NCI-H82 treated with DMSO at 0.1 percent for 48 hours (cell line): ENCODE measurements at regions not wholly inside any gene's neighbourhood (a gene's known extent, or its start where the extent isn't known, plus 50 kb on each side); places are given as distances from the start of the nearest gene placed in this dataset.

Experiments
- DNase-seq: peaks from one replicate; lab custom pipeline; 2025; ENCODE audit not compliant: unreplicated experiment; lab: John Stamatoyannopoulos, UW

DNA sequence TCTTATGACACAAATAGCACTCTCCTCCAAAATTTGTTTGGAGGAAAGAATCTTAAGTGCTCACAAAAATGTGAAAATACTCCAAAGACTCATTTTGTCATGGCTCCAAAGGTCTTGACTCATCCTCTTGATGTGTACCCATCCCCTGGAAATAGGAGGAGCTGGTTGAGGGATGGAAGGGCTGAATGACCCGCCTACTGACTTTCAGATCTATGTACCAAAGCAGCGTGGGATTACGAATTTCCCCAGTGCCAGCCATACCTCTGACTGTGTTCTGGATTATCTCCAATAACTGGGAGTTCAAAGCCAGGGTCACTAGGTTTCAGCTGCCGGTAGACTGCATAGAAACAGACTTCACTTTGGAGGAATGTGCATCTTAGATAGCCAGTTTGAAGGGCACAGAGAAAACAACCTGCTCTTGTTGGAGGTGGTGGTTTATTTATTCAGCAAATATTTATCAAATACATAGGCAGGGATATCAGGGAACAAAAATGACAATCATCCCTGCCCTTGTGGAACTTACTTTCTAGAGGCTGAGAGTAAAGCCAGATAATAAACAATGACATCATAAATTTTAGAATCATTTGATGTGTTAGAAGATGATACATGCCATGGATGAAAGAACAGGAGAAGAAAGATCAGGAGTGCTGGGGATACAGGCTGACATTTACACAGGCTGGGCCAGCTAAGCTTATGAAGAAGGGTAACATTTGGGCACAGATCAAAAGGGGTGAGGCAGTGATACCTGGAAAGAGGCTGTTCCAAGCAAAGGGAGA lies 246.6 kb downstream of the TBXT start:
- no peak for DNase-seq

DNA sequence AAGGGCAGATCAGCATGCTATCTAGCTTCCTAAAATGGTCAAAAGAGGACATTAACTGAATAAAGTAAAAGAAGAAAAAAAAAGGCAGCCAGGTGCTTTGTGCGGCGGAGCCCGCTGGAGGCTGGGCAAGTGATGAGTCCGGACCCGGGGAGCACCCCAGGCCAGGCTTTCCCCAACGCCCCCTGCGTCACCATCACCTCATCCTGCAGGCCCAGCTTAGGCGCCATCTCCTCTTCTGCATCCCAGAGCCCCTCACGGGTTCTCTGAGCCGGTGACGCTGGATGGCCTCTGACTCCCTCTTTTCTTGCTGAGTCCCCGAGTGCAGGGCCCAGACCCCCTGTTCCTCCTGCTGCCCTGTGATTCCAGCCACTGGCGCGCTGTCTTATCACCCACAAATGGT lies 250.1 kb downstream of the TBXT start:
- no peak for DNase-seq

DNA sequence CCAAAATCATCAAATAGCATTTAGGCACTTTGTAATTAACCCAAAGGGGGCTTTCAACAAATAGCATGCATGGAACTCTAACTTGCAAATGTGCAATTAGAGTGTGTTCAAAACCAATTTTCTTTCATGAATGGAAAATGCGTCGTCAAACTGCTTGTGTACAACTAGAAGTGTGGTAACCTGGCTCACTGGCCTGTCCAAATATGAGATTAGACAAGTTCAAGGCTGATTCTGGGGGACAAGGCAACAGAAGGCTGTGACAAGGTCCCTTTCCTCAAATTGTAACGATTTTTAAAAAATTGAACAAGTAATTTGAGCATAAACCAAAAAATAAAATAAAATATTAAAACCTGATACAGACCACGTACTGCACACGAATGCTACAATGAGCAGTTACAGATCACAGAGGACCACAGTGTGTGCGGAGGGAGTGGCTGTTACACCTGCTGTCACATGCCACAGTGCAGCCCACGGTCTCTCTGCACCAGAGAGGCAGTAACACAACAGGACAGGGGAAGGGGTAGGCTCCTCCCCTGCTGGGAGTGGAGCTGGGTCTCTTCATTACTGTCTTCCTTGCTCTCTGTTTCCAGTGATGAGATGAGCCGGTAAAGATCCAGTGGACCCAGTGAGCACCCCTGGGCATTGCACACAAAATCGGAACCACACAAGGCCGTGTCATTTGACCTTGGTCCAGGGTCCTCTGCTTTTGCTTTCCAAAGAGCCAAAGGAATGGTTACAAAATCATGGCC lies 252.2 kb upstream of the PDE10A start:
- DNase-seq, result no peak

DNA sequence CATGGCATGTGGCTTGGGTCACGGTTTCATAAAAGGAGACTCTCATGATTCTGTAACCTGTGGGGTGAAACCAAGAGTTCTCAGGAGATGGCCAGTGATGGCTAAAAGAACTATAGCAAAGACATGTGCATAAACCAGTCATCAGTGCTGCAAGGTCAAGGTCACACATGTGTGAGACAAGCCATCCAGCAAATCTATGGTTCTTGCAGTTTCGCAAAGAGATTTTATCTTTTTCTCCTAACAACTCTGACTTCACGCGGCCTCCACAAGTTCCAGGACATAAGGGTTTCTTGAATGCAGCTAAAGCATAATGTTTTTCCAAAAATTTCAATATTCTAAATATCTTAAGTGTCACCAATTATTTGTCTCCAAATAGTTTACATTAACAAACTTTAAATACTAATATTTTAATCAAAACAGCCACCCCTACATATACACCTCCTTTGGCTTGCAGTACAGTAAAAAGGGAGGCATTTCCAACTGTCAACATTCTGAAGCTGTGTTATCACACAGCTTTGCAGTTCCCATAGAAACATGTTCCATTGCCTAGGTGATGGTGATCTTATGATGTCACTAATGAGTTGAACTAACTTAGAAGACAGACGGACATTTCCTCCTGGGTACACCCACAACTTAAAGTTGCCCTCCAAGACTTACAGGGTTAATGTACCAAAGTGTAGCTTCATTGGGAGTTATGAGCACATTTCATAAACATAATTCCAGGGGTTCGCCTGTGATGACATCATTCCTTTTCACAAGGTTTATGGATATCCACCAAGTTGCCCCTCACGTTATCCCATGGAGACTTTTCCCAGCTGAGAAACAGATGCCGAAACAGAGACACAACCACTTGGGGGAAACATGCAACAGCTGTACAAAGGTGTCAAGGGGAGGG lies 250.9 kb upstream of the PDE10A start:
- DNase-seq, result no peak

DNA sequence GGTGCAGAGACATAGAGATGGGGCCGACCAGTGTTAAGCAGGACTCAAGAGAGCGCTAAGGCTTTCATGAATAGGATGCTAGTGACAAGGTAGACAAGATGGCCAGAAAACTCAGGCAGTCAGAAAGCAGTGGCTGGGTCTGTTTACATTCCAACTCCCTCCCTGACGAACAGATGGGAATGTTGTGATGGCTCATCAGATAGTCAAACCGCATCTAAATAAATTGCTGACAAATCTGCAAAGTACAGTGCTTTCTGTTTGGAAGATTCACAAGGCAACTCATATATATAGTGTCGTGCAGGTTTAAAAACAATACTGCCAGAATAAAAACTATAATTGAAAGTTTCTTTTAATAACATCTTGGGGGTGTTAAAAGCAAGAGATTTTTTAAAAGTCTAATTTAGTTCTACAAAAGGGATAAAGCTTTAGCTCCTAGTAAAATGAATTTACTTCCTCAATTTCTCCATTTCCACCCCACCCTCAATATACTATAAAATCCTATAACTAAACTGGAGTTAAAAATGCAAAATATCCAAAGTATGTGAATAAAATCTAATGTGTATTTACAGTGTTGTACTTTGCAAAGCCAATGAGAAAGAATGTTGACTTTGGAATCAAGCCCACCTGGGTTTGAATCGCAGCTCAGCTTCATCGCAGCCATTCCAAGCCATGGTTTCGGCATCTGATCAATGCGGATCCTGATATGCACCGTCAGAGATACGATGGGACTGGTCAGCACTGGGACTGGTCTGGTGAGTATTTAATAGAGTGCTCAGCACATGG lies 247.3 kb upstream of the PDE10A start:
- no peak for DNase-seq

DNA sequence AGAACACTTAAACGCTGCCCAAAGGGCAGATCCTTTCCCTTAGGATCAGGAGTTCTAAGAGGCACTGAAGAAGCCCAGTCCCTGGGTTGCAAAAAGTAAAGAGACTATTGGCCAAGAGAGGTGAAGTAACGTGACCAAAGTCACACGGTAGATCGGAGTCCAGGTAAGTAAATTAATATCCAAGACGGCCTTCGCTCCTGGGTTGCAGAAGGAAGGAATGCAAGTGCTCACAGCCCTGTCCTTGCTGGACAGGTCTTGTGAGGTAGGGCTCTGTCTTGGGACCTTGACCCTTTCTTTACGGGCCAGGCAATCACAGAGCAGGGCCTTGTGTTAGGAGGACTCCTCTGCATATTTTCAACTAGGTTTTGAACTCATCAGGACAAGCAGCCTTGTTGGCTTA lies 243.7 kb upstream of the PDE10A start:
- DNase-seq, result no peak

DNA sequence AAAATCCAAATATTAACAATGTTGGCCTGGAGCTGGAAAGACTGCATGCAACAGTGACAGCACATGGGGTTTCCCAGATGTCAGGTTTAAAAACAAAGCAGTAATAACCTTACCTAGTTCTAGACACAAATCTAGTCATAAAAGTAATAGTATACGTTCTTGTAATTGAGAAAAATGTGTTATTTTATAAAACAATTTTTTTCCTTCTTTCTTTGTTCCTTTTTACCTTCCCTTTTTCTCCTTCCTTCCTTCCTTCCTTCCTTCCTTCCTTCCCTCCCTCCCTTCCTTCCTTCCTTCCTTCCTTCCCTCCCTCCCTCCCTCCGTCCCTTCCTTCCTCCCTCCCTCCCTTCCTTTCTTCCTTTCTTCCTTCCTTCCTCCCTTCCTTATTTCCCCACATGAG lies 242.7 kb upstream of the PDE10A start:
- DNase-seq, result no peak

DNA sequence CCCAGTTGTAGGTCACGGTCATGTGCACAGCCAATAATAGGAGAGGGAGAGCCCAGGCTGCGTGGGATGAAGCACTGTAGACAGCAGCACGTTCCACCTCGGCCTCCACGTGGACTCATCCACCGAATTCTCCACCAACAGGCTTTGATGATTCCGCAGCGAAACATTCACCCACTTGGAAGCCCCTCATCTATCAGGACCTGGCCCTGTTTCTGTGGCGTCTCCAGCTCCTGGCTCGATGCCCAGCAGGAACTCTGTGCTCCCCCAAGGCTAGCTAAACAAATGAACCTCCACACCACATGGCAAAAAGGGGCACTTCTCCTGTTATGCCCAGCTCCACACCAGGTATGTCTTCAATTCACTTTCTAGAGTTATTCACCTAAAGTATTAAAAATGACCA lies 237.9 kb upstream of the PDE10A start:
- no peak for DNase-seq

DNA sequence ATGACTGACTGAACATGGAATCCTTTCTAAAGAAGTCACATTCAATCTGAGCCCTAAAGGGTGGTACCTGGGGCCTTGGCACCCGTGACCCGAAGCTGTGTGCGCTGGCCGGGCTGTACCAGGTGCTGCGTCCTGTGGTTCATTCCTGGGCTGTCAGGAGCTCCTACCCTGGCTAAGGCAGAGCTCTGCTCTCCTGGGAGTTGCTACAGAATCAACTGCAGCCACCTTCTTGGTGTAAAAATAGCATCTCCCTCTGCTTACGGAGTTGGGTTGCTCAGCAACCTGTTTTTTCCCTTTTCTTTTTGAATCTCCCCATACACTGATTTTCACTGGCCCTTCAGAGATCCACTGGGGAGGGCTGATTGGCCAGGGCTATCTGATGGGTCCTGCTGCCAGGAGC lies 236.6 kb upstream of the PDE10A start:
- no peak for DNase-seq

DNA sequence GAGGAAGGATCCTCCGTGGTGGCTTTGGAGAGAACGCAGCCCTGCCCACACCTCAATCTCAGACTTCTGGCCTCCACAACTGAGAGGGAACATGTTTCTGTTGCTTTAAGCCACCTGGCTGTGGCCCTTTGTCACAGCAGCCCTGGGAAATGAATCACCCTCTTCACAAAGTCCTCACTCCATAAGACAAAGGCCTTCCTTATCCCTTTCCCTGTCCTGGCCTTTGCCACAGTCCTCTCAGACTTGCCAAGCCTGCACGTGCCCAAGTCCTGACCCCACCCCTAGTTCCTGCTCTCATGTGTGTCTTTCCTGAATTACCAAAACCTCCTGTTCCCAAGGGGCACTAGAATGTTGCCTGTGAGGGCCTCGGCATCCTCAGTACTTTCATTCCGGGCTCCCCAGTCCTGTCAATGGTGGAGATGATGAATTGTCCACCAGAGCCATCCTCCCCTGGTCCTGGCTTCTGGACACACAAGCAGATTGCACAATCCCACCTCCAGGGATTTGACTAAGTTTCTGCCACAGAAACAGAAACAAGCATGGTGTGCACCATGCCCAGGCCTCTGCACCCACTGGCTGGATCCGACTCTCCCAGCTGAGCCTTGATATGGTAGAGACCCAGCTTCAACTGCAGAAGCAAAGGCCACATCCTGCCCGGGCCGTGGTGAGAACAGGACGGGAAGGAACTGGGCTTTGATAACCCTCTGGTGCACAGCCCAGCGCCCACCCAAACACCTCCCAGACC lies 232.6 kb upstream of the PDE10A start:
- no peak for DNase-seq

DNA sequence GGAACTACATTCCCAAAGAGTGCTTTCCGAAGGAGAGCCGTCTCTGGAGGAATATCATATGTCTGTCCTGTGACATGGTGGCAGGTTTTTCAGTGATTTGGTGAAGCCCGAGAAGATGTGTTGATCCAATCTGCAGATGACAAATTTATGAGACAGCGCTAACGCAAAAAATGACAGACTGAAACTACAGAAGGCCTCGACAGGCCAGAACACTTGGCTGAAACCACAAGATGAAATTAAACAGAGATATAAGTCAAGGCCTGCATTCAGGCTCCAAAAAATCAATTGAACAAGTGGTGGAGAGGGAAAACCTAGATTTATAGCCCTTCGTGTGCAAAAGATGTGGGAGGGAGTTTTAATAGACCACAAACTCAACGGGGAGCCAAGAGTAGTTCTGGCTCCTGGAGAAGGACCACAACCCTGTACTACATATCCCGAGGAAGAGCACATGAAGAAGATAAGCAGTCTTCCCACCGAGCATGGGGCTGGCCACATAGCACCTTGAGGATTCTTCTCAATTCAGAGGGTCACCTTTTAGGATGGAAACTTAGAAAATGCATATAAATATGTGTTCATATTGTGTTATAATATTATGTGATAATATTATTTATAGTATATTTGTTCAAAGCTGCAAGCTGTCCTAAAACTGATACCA lies 231.3 kb upstream of the PDE10A start:
- no peak for DNase-seq

DNA sequence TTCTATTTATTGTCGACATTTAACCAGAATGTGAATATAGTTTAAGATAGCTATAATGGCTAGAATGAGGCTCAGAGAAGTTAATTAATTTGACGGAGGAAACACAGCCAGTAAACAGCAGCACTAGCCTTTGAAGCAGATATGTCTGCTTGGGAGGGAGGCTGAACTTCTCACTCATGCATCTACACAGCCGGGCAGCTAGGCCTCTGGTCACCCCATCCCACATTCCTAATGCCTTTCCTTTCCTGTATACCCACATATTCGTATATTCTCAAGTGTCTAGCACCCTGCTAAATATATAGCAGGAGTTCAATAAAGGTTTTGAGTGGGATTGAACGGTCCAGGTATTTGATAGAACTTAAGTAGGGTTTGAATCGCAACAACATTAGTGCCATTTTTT lies 230.4 kb upstream of the PDE10A start:
- DNase-seq, result no peak

DNA sequence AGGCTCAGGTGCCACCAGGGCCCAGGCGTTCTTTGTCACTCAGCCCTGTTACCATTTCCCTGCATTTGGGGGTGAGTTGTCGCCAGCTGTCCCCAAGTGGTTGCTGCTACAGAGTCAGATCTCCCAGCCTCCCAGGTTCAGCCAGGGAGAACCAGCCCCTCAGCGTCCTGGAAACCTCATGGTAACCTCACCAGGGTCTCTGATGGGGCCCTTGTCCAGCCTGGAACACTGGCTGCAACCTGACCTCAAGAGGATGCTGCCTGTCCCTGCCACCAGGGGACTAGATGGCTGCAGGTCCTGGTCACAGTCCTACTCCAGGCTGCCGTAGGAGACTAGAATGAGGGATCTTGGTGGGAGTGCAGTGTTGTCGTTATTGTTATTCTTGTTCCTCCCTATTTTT lies 228.3 kb upstream of the PDE10A start:
- DNase-seq, result no peak

DNA sequence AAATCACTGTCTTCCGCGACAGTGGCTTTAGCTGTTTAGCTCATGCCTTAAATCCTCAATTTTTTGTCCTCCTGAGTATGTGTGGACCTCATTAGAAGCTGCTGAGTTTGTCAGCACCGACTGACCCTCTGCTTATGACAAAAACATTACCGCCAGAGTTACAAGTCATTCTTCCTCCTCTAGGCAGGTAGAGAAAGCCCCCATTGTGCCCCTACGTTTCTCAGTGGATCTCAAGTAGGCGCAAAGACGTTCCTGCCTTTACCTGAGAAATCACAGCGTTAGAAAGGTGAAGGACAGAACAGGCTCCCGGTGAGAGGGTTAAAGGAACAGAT lies 227.3 kb upstream of the PDE10A start:
- no peak for DNase-seq

DNA sequence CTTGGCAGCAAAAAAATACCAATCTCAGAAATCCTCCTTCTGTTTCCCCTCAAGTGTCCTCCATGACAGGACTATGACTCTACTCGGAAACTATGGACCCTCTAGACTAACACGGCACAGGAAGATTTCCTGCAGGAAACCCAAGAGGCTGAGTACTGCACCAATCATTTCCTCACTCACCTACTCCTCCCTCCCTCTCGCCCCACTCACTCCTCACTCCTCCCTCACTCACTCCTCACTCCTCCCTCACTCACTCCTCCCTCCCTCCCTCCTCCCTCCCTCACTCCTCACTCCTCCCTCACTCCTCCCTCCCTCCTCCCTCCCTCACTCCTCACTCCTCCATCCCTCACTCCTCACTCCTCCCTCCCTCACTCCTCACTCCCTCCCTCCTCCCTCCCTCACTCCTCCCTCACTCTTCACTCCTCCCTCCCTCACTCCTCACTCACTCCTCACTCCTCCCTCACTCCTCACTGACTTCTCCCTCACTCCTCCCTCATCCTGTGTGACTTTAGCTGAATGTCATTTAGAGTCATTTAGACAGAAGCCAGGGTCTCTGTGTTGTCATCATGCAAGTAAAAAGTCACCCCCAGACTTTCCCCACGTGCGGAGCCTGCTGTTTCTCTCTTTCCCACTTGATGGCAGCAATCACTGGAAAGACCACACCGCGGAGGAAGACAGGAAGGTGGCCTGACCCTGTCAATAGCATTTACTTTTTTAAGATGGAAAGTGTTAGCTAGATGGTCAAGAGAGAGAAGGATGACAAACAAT lies 226.8 kb upstream of the PDE10A start:
- no peak for DNase-seq

DNA sequence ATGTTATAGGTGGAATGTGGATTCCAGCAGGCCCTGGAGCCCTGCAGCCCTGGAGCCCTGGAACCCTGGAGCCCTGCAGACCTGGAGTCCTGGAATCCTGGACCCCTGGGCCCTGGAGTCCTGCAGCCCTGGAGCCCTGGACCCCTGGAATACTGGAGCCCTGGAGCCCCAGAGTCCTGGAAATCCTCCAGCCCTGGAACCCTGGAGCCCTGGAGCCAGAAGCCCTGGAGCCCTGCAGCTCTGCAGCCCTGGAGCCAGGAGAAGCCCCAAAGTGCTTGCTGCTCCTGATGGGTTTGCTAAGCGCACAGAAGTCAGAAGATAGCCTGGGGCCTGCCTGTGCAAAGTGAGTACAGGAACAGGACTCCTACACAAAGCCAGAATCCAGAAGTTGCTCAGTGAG lies 223.1 kb upstream of the PDE10A start:
- DNase-seq, result no peak

DNA sequence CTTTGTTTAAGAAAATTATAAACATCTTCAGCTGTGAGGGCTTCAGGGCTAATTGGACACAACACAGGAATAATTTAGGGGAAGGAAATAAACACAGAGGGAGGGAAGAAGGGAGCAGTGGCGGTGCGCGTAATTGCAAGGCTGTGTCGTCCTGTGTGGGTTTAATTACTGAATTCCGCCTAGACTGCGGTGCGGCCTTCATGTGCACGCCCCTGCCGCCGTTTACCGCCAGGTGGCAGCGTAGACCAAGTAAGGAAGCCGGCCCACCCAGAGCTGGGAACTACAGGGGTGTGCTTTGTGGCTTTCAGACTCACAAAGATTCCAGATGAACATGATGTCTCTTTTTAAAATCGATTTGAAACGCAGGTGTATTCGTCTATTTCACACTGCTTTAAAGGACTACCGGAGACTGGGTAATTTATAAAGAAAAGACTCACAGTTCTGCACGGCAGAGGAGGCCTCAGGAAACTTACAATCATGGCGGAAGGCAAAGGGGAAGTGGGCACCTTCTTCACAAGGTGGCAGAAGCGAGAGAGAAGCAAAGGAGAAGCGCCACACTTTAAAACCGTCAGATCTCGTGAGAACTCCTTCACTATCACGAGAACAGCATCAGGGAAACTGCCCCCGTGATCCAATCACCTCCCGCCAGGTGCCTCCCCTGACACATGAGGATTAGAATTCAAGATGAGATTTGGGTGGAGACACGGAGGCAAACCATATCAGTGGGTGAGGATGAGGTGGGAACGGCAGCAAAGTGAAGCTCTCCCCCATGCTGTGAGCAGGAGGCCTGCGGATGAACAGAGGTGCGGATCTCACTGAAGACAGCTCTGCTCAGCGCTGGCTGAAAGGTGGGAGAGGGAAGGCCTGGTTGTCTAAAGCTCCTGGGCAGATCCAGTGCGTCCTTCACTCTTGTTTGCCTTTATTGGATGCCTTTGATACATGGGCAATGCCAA lies 222.0 kb upstream of the PDE10A start:
- DNase-seq, result peak; percentile 28
